CD4-positive, alpha-beta T cell (primary cell): ENCODE measurements at regions not wholly inside any gene's neighbourhood (a gene's known extent, or its start where the extent isn't known, plus 50 kb on each side); places are given as distances from the start of the nearest gene placed in this dataset.

Experiments used
- ATAC-seq: fragments of 200-7000 bp; cut with Tn5 transposase; one replicate; pipeline ENCODE4 v1.10.0; 2022; ENCODE audit warnings: mild to moderate bottlenecking; ENCODE audit not compliant: poor library complexity
- CTCF ChIA-PET: fragments of 350-600 bp; sonication (Branson Sonifier 250); formaldehyde crosslinking; loops from one replicate; lab custom pipeline; 2021; ENCODE audit warnings: antibody characterized with exemption, inconsistent platforms; lab: Charles Lee
- POLR2A ChIA-PET: fragments of 350-600 bp; sonication (Branson Sonifier 250); formaldehyde crosslinking; loops from one replicate; lab custom pipeline; 2021; ENCODE audit warnings: antibody characterized with exemption, inconsistent platforms; lab: Charles Lee
- DNase-seq, 14 experiments: peaks; one replicate each; pipeline ENCODE4 v3.0.0-alpha.2; 2013 to 2020; ENCODE audit warnings: mixed read lengths in 2 of 14
- H3K27ac ChIP-seq, 2 donors: one replicate each; pipeline versions ENCODE4 v1.5.1 to v1.7.0; 2013; ENCODE audit warnings: low read length in 2 of 2, low read depth in 1 of 2, mild to moderate bottlenecking in 1 of 2
- H3K27me3 ChIP-seq, 2 experiments: 1 replicate in 1 of 2; 2 replicates in 1 of 2; pipeline versions ENCODE4 v1.6.1 to v1.7.0; 2013; ENCODE audit warnings: low read length in 2 of 2, control low read depth in 1 of 2, mild to moderate bottlenecking in 1 of 2, moderate library complexity in 1 of 2; ENCODE audit not compliant: insufficient read depth in 2 of 2, control insufficient read depth in 1 of 2
- H3K36me3 ChIP-seq: one replicate; pipeline ENCODE4 v1.6.1; 2013; ENCODE audit warnings: low read length, control low read depth; ENCODE audit not compliant: insufficient read depth
- H3K4me1 ChIP-seq: one replicate; pipeline ENCODE4 v1.6.1; 2013; ENCODE audit warnings: low read length, control low read depth; ENCODE audit not compliant: insufficient read depth
- H3K4me3 ChIP-seq: one replicate; pipeline ENCODE4 v1.5.1; 2013; ENCODE audit warnings: mild to moderate bottlenecking, low read length, moderate library complexity
- H3K9me3 ChIP-seq, 2 experiments: 1 replicate in 1 of 2; 2 replicates in 1 of 2; pipeline versions ENCODE4 v1.6.1 to v1.7.0; 2013; ENCODE audit warnings: low read length in 2 of 2, mild to moderate bottlenecking in 2 of 2, control low read depth in 1 of 2, moderate library complexity in 1 of 2; ENCODE audit not compliant: control insufficient read depth in 1 of 2, insufficient read depth in 1 of 2
- H3K27ac Mint-ChIP-seq: one replicate; pipeline ENCODE4 v1.8.0; 2020; ENCODE audit warnings: mixed read lengths
- H3K27me3 Mint-ChIP-seq: one replicate; pipeline ENCODE4 v1.8.0; 2021; ENCODE audit warnings: mixed read lengths
- H3K36me3 Mint-ChIP-seq: one replicate; pipeline ENCODE4 v1.8.0; 2021; ENCODE audit warnings: low read depth, mixed read lengths
- H3K4me1 Mint-ChIP-seq: one replicate; pipeline ENCODE4 v1.8.0; 2021; ENCODE audit warnings: low read depth, mixed read lengths
- H3K4me3 Mint-ChIP-seq: one replicate; pipeline ENCODE4 v1.8.0; 2020; ENCODE audit warnings: mild to moderate bottlenecking, mixed read lengths
- H3K9me3 Mint-ChIP-seq: one replicate; pipeline ENCODE4 v1.8.0; 2020; ENCODE audit warnings: mixed read lengths
- intact Hi-C, 2 experiments: fragments of 100-400 bp; cut with DNase I in 1 of 2; cut with micrococcal nuclease in 1 of 2; formaldehyde crosslinking; loops; one replicate each; pipeline versions ENCODE4 v1.15.1 to v1.9.0; 2023 to 2025; cut with DNase I, micrococcal nuclease
- TF ChIP-seq, protein P1 (sequence below): fragments of 200-600 bp; IDR thresholded peaks from one replicate; pipeline ENCODE4 v1.8.0; 2022; ENCODE audit warnings: antibody characterized with exemption, mild to moderate bottlenecking

DNA sequence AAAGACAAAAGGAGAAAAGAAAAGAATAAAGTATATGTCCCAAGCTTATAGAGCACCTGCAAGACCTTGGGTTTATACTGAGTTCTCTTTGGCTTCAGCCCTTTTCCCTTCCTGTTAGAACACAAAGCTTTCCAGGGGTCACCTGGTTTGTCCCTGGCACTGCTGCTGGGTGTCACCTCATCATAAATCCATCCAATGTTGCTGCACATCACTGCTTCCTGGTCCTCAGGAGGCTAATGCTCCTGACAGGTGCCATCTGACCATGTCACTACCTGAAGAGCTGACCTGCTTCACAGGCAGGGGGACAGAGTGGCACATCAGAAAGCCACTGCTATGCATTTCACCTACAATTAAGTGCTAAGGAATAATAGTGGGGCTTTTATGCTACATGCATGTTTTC is 164.6 kb upstream of the ELAC2 start:
- TF ChIP-seq, protein P1, sequence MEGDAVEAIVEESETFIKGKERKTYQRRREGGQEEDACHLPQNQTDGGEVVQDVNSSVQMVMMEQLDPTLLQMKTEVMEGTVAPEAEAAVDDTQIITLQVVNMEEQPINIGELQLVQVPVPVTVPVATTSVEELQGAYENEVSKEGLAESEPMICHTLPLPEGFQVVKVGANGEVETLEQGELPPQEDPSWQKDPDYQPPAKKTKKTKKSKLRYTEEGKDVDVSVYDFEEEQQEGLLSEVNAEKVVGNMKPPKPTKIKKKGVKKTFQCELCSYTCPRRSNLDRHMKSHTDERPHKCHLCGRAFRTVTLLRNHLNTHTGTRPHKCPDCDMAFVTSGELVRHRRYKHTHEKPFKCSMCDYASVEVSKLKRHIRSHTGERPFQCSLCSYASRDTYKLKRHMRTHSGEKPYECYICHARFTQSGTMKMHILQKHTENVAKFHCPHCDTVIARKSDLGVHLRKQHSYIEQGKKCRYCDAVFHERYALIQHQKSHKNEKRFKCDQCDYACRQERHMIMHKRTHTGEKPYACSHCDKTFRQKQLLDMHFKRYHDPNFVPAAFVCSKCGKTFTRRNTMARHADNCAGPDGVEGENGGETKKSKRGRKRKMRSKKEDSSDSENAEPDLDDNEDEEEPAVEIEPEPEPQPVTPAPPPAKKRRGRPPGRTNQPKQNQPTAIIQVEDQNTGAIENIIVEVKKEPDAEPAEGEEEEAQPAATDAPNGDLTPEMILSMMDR = no peak
- Mint-ChIP-seq H3K27me3 (no peaks in the 10 kb centered on the region), H3K36me3 (no peaks in the 10 kb centered on the region), H3K4me1 (no peaks in the 10 kb centered on the region), H3K9me3 (peaks cover 6% of the 10 kb centered on the region), H3K4me3 (no peak overlapping the region), H3K27ac (no peak overlapping the region)
- ChIA-PET CTCF (no interaction called here), POLR2A (no interaction called here)
- Histone ChIP-seq H3K36me3 (no peaks in the 10 kb centered on the region), H3K4me3 (no peak overlapping the region), H3K27me3 (no peaks in the 10 kb centered on the region), H3K27ac (no peak overlapping the region), H3K4me1 (no peaks in the 10 kb centered on the region), H3K9me3 (peaks cover 3 to 5% of the 10 kb centered on the region in 2 experiments)
- intact Hi-C loops = loop anchor here in 1 of 2 experiments (5.0 kb wide), 1 partner anchor 50 kb away; no protein-coding TSS in a partner anchor
- no peak for DNase-seq
- ATAC-seq = no peak

DNA sequence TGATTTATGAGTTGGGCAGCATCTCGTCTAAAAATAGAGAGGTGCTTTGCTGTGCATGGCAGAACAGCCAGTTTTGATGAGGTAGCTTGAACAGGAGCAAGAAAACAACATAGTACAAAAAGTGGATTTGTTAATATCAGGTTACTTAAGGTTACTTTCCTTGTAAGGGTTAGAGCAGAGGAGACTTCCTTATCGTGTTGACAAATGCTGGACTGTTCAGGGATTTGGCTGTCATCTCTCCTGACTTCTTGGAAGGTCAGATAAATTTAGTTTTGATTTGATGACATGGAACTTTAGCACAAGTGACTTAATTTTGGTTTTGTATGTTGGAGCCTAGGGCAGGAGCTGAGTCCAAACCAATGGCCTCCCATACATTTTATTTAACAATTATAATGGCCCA is 163.9 kb upstream of the ELAC2 start:
- H3K27ac Mint-ChIP-seq = no peak overlapping the region
- no peaks in the 10 kb centered on the region for H3K4me1 ChIP-seq
- no peaks in the 10 kb centered on the region for H3K36me3 Mint-ChIP-seq
- no peak overlapping the region for H3K4me3 Mint-ChIP-seq
- TF ChIP-seq, protein P1 = no peak
- ATAC-seq = no peak
- peaks cover 3 to 5% of the 10 kb centered on the region in 2 experiments for H3K9me3 ChIP-seq
- H3K27me3 ChIP-seq = no peaks in the 10 kb centered on the region
- DNase-seq = no peak
- POLR2A ChIA-PET = no interaction called here
- H3K4me3 ChIP-seq = no peak overlapping the region
- peaks cover 7% of the 10 kb centered on the region for H3K9me3 Mint-ChIP-seq
- intact Hi-C loops = loop anchor here in 1 of 2 experiments (5.0 kb wide), 1 partner anchor 49 kb away; no protein-coding TSS in a partner anchor
- H3K36me3 ChIP-seq = no peaks in the 10 kb centered on the region
- H3K4me1 Mint-ChIP-seq = no peaks in the 10 kb centered on the region
- H3K27me3 Mint-ChIP-seq = no peaks in the 10 kb centered on the region
- CTCF ChIA-PET = no interaction called here
- H3K27ac ChIP-seq = no peak overlapping the region

DNA sequence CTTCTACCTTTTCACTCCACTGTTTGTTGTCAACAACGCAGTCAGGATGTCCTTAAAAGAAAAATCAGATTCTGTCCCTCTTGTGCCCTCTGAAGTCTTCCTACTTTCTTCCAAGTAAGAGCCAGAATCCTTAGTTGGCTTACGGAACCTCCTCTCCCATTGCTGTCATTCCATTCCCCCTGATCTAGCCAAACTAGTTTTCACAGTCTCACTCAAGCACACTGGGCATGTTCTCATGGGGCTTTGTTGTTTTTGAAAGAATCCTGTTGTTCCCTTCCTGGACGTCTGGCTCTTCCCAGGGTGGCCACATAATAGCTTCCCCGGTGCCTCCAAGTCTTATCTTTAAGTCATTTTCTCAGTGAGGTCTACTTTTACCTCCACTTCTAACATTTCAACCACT is 158.6 kb upstream of the ELAC2 start:
- H3K36me3 Mint-ChIP-seq = no peaks in the 10 kb centered on the region
- ChIA-PET CTCF (no interaction called here), POLR2A (no interaction called here)
- intact Hi-C loops = no loop called here
- H3K27me3 ChIP-seq = no peaks in the 10 kb centered on the region
- no peak overlapping the region for H3K4me3 Mint-ChIP-seq
- DNase-seq (no peak), ATAC-seq (no peak)
- H3K9me3 Mint-ChIP-seq = peaks cover 14% of the 10 kb centered on the region
- TF ChIP-seq, protein P1 = no peak
- H3K9me3 ChIP-seq = peaks cover 5 to 21% of the 10 kb centered on the region in 2 experiments
- no peak overlapping the region for H3K4me3 ChIP-seq
- no peaks in the 10 kb centered on the region for H3K4me1 ChIP-seq
- H3K27me3 Mint-ChIP-seq = no peaks in the 10 kb centered on the region
- no peak overlapping the region for H3K27ac ChIP-seq
- H3K4me1 Mint-ChIP-seq = no peaks in the 10 kb centered on the region
- H3K36me3 ChIP-seq = no peaks in the 10 kb centered on the region
- no peak overlapping the region for H3K27ac Mint-ChIP-seq
